ENCODE measurements at regions not wholly inside any gene's neighbourhood (a gene's known extent, or its start where the extent isn't known, plus 50 kb on each side); places are given as distances from the start of the nearest gene placed in this dataset.
"Not testable (repeated sequence)": the region's sequence is repeated elsewhere in the genome, so short reads cannot be mapped to it uniquely, and the experiment has no call there.

DNA sequence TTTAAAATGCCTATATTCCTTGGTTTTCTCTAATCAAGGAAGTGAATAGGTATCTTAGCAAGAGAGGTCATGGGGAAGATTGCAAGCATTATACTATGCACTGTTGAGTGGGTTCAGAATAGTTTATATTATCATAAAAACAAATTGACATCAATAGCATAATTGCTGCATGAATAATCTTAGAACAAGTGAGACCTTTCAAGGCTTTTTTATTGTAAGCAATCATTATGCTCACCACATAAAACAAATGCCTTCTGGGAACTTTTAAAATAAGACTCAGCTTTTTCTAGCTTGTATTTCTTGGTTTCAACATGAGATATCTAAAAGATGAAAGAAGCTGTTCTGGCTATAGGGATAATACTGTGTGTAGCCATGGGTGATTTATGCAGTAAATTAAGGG lies 135.6 kb upstream of the ZC3H12C start:
- no peak for DNase-seq (ENCODE audit: extremely low spot score, insufficient read length, low read depth)
- no peak for FAIRE-seq

DNA sequence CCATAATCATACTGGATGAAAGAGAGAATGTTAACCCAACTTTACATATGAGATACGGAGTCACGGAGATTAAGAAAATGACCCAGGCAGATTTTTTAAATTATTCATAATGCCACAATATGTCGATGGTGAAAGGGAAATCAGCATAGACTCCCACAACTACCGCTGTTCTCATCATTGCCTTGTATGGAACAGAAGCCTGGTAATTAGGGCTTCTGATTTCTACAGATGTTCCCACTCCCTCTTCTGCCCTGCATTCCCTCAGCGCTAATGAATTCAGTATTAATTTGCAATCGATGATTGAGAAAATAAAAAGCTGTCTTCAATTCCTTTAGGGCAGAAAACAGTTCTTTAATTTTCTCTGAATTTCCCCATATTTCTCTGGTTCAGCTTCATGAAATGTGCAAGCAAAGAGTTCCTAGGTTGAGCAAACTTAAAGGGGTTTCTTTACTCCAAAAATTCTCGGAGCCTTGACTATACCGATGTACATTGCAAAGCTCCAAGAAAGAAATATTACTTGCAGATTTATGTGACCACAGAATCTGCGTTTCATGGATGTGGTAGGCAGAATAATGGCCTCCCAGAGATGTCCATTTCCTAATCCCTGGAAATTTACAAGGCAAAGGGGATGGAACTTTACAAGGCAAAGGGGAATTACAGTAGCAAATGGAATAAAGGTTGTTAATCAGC lies 134.9 kb upstream of the ZC3H12C start:
- DNase-seq (ENCODE audit: extremely low spot score, insufficient read length, low read depth) (no peak), FAIRE-seq (no peak)

DNA sequence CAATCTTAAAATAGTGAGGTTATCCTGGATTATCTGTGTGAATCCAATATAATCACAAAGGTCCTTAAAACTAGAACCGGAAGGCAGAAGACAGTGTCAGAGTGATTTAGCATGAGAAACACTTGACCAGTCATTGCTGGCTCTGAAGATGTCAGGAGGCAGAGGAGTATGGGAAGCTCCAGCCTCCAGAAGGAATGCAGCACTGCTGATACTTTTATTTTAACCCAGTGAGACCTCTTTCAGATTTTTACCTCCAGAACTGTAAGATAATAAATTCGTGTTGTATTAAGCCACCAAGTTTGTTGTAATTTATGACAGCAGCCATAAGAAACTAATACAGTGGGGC lies 134.4 kb upstream of the ZC3H12C start:
- FAIRE-seq: no peak
- DNase-seq (ENCODE audit: extremely low spot score, insufficient read length, low read depth): no peak

DNA sequence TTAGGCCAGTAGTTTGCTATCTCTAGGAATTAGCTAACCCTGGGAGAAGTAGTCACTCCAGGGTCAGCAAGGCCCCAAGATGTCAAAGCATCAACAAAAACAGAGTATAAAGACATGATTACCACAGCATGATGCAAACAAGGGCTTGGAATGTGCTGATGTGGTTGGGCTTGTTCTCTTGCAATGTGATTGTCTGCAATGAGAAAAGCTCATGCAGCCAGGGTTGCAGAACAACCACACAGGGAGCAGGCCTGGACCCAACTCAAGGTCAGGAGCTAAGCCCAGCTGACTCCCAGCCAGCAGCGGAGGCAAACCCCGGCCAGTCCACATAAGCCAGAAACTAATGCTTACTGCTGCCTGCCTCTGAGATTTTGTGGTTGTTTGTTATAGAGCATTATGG lies 132.4 kb upstream of the ZC3H12C start:
- DNase-seq (ENCODE audit: extremely low spot score, insufficient read length, low read depth) (no peak), FAIRE-seq (no peak)

DNA sequence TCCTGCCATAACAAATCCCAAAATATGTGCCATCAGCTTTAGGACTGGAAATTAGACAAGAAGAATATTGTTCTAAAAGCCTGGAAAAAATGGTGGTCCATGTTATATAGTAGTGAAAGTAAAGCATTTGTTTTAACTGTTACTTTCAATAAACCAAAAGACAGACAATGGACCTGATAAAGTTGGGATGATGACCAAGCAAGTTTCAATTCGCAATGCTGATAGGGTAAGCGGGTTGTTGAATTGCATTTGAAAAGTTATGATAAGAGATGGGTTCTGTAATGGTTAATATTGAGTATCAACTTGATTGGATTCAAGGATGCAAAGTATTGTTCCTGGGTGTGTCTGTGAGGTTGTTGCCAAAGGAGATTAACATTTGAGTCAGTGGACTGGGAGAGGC lies 131.9 kb upstream of the ZC3H12C start:
- no peak for FAIRE-seq
- no peak for DNase-seq (ENCODE audit: extremely low spot score, insufficient read length, low read depth)

DNA sequence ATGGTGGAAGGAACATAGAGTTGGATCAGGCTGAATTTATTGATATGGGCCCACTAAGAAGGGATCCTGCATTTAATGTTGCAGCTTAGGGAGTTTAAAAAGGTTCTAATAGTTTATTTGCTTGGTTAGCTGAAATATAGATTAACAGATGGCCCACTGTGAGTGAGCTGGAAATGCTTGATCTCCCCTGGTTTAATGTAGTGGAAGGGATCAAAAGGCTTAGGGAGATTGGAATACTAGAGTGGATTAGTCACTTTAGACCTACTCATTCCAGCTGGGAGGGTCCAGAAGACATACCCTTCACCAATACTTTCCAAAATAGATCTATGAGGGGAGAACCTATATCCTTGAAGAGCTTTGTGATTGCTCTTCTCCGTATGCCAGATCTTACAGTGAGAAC lies 130.1 kb upstream of the ZC3H12C start:
- DNase-seq (ENCODE audit: extremely low spot score, insufficient read length, low read depth): no peak
- no peak for FAIRE-seq

DNA sequence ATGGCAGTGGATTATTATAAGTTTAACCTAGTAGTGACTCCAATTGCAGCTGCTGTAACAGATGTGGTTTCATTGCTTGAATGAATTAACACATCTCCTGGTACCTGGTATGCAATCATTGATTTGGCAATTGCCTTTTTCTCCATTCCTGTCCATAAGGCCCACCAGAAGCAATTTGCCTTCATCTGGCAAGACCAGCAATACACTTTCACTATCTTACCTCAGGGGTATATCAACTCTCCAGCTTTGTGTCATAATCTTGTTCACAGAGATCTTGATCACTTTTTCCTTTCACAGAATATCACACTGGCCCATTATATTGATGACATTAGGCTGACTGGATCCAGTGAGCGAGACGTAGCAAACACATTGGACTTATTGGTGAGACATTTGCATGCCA lies 128.7 kb upstream of the ZC3H12C start:
- no peak for FAIRE-seq

DNA sequence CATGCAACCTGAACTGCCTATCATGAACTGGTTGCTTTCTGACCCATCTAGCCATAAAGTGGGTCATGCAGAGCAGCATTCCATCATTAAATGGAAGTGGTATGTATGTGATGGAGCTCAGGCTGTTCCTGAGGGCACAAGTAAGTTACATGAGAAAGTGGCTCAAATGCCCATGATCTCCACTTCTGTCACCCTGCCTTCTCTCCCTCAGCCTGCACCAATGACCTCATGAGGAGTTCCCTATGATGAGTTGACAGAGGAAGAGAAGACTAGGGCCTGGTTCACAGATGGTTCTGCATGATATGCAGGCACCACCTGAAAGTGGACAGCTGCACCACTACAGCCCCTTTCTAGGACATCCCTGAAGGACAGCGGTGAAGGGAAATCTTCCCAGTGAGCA lies 127.7 kb upstream of the ZC3H12C start:
- not testable (repeated sequence) for FAIRE-seq; DNase-seq (ENCODE audit: extremely low spot score, insufficient read length, low read depth)

More for the DNA sequence above, 128.7 kb upstream of the ZC3H12C start:
- no peak for DNase-seq (ENCODE audit: extremely low spot score, insufficient read length, low read depth)

DNA sequence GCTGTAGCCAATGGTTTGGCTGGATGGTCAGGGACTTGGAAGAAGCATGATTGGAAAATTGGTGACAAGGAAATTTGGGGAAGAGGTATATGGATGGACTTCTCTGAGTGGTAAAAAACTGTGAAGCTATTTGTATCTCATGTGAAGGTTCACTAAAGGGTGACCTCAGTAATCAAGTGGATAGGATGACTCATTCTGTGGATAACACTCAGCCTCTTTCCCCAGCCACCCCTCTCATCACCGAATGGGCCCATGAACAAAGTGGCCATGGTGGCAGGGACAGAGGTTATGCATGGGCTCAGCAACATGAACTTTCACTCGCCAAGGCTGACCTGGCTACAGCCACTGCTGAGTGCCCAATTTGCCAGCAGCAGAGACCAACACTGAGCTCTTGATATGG lies 127.3 kb upstream of the ZC3H12C start:
- FAIRE-seq: peak; percentile 50
- DNase-seq (ENCODE audit: extremely low spot score, insufficient read length, low read depth): not testable (repeated sequence)

DNA sequence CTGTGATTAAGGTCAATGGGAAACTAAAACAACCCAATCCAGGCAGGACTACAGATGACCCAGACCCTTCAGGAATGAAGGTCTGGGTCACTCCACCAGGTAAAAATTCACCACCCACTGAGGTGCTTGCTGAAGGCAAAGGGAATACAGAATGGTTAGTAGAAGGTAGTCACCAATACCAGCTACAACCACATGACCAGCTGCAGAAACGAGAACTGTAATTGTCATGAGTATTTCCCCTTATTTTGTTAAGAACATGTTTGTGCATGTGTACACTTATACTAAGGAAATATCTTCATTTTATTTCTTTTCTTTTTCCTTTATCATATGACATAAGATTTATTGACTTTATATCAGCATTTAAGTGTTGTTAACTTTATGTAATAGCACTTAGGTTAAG lies 126.1 kb upstream of the ZC3H12C start:
- DNase-seq (ENCODE audit: extremely low spot score, insufficient read length, low read depth); FAIRE-seq: not testable (repeated sequence)

DNA sequence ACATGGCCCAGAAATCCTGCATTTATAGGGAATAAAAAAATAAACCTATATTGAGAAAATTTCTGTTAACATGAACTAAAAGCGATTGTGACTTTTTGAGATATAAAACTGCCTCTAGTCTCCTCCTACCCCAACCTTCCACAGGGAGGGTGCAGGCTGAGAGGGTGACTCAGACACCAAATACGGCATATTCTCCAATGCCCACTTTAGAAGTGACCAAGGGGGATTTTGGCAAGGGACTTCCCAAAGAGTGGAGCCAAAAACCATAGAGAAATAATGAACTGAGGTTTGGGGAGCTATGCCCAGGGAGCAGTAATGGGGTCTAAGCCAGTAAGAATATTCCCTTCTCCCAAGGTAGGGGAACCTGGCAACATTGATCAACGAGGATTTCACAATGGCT lies 124.9 kb upstream of the ZC3H12C start:
- FAIRE-seq: peak; percentile 24
- no peak for DNase-seq (ENCODE audit: extremely low spot score, insufficient read length, low read depth)

DNA sequence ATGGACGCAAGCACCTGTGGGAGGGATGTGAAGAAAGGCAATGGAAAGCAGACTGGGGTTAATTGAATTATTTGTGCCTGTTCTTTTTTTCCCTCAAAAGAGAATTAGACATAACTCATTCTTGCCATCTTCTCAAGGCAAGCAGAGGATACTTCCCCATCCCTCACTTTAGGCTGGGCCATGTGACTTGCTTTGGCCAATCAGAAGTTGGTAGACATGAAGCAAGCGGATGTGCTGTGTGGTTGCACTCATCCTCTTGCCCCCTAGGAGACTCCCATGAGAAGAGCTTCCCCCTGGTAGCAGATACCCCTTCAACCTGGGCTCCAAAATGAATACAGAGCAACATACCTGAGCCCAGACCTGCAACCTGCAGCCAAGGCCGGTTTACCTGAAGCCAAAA lies 124.4 kb upstream of the ZC3H12C start:
- DNase-seq (ENCODE audit: extremely low spot score, insufficient read length, low read depth) (no peak), FAIRE-seq (no peak)

DNA sequence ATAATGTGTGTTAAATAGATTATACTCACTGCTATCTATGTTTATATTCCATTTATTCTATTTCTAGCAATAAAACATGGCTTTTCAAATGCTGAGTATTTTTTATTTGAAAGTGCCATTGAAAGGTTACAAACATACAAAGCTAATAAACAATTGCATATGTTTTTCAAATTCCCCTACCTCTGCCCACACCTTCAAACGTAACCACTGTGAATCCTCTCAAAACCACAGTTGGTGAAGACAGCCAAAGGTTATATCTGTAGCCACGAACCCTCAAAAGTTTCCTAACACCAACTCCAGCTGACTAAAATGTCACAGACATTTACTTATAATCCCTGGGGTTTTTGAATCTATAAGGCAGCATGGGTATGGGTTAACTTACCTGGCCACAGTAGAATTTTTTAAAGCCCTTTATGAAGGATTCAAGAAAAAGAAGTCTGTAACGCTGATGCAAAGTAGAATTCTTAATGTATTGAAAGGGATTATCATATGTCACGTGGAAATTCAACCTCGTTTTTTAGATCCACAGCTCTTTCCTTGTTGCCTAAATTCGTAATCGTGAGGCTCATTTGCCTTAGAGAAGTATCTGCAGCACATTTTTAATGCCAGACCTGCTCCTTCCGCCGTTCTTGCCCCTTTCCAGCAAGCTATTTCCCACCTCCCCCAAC lies 122.5 kb upstream of the ZC3H12C start:
- FAIRE-seq (peak; percentile 94), DNase-seq (ENCODE audit: extremely low spot score, insufficient read length, low read depth) (no peak)

DNA sequence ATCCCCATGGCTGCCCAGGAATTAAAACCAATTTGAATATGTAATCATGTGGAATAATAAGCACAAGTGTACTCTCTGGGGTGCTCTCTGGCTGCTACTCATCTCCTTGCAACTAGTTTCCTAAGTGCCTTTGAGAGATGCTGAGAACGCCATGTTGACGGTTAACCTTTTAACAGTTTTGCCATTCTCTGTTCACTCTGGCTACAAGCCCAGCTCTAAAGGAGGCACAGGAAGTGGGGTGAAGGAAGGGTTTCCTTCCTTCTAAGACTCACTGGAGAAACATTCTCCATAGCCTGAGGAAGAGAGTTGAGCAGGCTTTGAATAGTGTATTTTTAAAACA lies 122.0 kb upstream of the ZC3H12C start:
- DNase-seq (ENCODE audit: extremely low spot score, insufficient read length, low read depth) (no peak), FAIRE-seq (peak; percentile 80)

DNA sequence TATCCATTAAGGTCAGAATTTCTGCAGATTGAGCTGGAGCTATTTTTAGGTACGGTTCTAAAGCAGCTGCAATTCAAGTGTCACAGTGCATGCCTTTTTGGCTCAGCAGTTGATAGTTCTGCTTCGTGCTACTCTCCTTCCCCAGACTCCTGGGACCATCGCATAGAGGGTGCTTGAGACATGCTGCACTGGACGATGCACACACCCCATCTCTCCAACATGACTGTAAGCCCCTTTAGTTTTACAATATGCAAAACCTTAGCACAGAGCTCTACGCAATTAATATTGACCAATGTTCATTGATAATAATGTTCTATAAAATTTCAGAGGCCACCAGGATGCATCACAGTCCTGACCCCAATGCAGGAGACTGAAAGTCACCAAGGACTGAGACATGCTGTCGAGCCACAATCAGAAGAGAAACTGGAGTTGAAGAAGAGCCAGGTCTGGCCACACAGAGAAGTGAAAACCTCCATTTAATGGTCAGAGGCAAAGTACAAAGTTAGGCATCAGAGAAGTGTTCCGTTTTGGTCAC lies 120.9 kb upstream of the ZC3H12C start:
- FAIRE-seq (peak; percentile 96), DNase-seq (ENCODE audit: extremely low spot score, insufficient read length, low read depth) (no peak)

DNA sequence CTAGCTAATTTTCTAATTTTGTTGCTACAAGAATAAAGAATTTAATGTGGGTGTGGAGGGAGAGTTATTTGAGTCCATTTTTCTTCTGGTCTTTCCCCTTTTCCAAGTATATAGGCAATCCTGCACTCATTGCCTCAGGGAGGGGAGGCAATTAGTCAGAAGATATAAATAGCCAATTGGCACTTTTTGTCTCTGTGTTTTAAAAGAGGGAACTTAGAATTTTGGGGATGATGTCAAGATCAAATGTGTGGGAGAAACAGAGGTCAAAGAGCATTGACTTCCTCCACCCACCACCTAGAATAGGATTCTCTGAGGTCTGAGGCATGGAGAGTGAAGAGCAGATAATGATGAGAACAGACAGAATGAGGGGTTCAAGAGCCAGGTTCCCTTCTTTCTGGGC lies 120.3 kb upstream of the ZC3H12C start:
- DNase-seq (ENCODE audit: extremely low spot score, insufficient read length, low read depth) (no peak), FAIRE-seq (no peak)

DNA sequence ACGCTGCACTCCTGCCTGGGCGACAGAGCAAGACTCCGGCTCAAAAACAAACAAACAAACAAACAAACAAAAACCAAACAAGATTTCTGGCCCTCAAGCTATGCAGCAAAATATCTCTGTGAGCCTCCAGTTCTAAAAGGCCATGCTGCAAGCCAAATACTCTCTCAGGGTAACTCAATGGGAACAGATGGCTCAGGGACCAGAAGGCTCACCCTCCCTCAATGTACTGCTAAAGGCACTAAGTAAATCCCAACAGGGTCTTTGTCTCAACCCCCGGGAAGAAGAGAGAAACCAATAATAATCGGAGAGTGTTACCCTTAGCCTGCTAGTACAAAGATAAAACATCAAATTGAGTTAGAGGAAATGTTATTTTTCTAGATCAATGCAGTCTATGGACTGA lies 119.7 kb upstream of the ZC3H12C start:
- no peak for DNase-seq (ENCODE audit: extremely low spot score, insufficient read length, low read depth)
- FAIRE-seq: no peak

DNA sequence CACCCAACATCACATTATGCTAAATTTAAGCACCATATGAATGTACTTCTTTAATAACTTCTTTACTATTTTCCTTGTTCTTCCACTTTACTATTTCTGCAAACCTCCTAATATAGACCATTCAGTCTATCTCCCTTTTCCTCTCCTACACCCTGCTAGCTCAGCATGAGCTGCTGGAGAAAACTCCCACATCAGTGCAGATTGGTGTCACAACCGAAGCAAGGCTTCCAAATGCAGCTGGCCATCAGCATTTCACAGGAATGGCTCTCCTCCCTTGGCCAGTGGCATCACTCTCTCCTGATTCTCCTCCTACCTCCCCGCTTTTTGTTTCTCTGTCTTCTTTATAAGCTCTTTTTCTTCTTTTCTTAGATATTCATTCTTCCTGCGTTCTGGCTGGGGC lies 118.7 kb upstream of the ZC3H12C start:
- FAIRE-seq (no peak), DNase-seq (ENCODE audit: extremely low spot score, insufficient read length, low read depth) (no peak)

DNA sequence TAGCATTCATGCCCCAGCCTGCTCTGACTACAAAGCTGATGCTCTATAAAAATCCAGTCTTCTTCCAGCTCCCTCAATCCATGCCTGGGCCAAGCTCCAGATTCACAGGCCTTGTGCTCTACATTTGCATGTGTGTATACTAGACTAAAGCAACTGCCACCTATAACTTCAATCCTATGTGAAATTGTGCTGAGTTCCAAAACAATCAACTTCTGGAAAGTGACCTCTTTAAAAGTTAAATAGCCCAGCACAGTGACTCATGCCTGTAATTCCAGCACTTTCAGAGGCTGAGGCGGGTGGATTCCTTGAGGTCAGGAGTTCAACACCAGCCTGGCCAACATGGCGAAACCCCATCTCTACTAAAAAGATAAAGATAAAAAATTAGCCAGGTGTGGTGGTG lies 114.3 kb upstream of the ZC3H12C start:
- no peak for DNase-seq (ENCODE audit: extremely low spot score, insufficient read length, low read depth)
- FAIRE-seq: no peak

DNA sequence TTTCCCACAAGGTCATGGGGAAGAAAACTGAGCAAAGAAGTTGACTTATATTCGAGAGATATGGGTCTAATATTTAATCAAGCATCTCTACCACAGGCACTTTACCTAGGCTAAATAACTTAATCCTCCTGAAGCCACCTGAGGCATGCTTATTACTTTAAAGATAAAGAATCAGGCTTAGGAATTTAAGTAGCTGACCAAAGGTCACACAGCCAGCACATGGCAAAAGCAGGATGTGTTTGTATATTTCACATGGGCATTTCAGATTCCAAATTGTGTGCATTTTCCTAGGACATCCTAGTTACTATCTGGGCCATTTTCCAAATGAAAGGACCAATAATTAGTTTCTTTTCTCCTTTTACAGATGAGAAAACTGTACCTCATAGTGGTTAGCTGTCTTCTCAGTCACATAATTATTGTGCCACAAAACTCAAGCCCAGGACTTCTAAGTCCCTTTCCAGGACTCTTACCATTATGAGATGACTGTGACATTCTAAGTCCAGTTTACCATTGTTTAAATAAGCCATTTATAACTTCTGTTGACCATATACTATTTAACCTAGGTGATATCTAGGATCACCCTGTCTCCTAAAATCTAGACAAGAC lies 112.1 kb upstream of the ZC3H12C start:
- no peak for FAIRE-seq
- no peak for DNase-seq (ENCODE audit: extremely low spot score, insufficient read length, low read depth)

DNA sequence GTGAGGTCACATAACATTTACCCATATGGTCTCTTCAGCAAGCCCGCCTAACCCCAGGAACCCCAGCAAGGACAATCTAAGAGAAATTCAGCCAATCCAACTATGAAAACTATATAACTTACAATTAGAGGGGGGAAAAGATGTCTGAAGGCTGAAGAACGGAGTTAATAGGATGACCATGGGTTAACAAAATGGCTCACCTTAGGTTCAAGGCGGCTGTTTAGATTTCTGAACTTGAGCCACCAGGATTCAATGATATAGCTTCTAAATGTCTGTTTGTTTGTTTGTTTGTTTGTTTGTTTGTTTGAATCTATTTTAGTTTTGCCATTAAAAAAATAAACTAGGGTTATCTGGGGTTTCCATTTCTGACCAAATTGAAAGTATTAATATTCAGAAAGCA lies 109.8 kb upstream of the ZC3H12C start:
- FAIRE-seq: peak; percentile 21

More for the DNA sequence above, 109.8 kb upstream of the ZC3H12C start:
- no peak for DNase-seq (ENCODE audit: extremely low spot score, insufficient read length, low read depth)

All from GM18507 (cell line).